Caki2 (cell line): ENCODE measurements at regions not wholly inside any gene's neighbourhood (a gene's known extent, or its start where the extent isn't known, plus 50 kb on each side); places are given as distances from the start of the nearest gene placed in this dataset.
A peak's percentile ranks its signal among the peaks of the same experiment; 100 is the strongest.

Experiments
- DNase-seq: peaks from one replicate; pipeline ENCODE4 v3.0.0-alpha.2; 2015; ENCODE audit warnings: low read depth
- in situ Hi-C: cut with HindIII; loops from 2 replicates; pipeline ENCODE4 v1.10.0; 2016; ENCODE audit warnings: low sequenced_read_pairs, low pct_unique_long_range_greater_than_20kb, mixed read lengths

- no peak for DNase-seq
- in situ Hi-C loops, result no loop called here
Observed at GRCh38 chr17:5772720-5773119, 188.4 kb upstream of the NLRP1 start.

DNA sequence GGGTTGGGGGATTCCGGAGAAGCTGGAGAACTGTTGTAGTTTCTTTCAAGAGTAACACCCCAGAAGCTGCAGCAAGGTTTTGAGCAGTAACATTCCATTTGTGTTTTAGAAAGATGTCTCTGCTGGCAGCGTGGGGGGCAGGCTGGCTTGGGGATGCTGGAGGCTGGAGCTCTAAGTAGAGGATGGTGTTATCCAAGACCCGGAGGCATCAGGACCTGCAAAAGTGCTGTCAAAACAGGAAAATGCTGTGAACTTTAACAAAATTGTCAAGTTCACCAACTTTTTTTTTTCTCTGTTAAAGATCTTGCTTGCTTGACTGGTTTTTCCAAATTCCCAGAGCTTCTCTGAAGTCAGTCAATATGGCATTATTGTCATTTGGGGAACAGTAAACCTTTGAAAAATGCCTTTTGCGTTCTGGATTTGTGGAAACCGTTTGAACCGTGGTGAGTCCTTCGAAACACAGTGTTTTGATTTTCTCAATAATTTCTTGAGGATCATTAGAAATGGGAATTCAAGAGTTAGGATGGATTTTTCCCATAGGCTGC is 189.6 kb upstream of the NLRP1 start:
- in situ Hi-C loops, result no loop called here
- DNase-seq, result no peak

DNA sequence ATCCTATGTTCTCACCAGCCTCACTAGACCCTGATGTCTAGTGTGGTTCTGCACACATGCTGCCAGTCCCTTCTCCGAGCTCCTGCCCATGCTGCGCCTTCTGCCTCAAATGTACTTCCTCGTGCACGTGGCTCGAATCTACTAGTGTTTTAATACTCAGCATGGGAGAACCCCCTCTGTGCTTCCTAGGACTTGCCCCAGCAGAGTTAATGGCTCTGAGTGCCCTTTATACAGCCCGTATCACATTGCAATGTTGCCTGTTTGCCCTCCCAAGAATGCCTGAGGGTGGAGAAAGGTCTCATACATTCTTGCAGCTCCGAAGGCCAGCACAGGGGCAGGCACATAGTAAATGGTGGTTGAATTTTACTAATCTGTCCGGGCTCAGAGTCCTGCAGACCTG is 190.8 kb upstream of the NLRP1 start:
- in situ Hi-C loops, result no loop called here
- DNase-seq, result no peak

- peak; percentile 35 for DNase-seq
- in situ Hi-C loops, result no loop called here
Observed at GRCh38 chr17:5780476-5780875, 196.2 kb upstream of the NLRP1 start.

- in situ Hi-C loops, result no loop called here
- no peak for DNase-seq
Observed at GRCh38 chr17:5781236-5781927, 197.1 kb upstream of the NLRP1 start.

DNA sequence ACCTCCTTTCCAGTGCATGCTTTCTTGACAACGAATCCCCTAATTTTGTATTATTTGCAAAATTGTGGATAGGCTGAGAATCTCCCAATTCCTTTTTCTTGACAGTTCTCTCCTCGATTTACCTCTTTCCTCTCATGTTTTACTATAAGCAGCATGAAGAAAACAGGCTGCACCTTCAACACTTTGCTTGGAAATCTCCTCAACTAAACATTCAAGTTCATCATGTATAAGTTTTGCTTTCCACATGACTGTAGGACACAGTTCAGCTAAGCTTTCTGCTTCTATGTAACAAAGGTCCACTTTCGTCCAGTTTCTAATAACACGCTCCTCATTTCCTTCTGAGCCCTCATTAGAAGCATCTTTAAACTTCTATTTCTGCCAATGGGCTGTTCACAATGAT is 199.0 kb upstream of the NLRP1 start:
- in situ Hi-C loops, result no loop called here
- no peak for DNase-seq

DNA sequence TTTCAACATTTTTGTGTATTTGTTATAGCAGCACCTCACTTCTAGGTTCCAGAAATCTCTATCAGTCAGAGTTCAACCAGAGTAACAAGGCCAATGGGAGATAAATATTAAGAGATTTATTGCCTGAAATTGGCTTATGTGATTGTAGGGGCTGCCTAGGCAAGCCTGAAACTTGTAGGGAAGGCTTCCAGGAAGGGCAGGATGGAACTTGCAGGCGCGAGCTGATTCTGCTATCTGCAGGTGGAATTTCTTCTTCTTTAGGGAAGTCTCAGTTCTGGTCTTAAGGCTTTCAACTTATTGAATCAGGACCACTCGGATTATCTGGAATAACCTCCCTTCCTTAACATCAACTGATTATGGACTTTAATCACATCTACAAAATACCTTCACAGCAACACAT is 199.5 kb upstream of the NLRP1 start:
- DNase-seq, result no peak
- in situ Hi-C loops, result no loop called here

DNA sequence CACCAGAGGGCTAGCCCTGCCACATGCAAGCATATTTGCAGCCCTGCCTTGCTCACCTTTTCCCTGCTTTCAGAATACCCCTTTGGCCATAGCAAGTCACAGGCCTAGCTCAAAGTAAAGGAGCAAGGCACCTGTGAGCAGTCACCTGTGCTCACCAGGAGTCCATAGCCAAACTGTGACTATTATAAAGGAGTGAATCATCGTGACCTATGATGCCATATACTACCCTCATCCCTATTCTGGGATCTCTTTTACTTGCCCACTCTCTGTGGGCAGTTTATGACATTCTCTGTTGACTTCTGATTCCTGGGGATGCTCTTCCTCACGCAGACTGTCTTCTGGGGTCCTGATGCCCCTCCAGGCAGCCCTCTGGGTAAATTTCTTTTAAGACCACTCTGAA is 200.5 kb upstream of the NLRP1 start:
- in situ Hi-C loops, result no loop called here
- DNase-seq, result peak; percentile 56

DNA sequence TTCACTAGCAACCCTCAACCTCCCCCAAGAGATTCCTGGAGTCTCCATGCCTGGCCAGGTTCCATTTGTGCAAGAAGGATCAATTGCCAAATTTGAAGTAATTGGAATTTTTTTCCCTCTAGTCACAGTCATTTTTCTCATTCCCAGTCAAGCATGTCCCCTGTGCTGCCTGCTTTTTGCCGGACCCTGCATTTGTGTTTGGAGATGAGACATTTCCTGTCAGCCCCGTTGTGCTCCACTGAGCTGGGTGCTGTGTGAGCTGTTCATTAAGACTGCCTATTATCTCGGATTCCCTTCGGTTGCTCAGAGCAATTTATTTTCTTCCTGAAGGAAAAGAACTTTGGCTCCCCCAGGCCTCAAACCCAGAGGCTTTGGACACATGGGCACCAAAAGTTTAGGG is 201.0 kb upstream of the NLRP1 start:
- in situ Hi-C loops, result no loop called here
- DNase-seq, result peak; percentile 90

DNA sequence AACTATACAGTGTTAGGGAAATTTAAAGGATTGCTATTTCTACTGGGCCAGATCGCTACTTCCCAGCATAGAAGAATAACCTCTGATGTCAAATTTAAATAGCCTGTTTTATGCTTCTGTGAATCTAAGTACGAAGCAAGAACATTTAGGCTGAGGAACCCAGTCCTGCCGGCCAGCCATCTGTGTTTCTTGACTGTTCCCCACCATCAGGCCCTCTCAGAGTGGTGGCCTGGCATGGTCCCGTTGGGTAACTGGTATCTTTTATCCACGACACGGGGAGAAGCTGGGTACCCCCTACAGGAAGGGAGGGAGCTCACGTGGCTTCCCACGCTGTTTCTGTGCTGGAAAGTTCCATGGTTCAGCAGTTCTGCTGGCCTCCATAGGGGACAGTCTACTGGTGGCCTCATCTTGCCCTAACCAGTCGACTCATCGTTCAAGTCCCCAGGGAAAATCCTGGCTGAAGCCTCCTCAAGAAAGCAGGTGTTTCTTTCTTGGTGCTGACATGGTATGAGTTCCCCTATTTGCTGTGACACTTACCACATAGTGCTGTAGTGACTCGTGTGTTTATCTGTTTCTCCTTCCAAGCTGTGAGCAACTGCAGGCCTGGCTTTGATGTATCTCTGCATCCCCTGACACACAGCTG is 201.7 kb upstream of the NLRP1 start:
- in situ Hi-C loops, result no loop called here
- DNase-seq, result peak; percentile 72

- DNase-seq, result no peak
- in situ Hi-C loops, result no loop called here
Observed at GRCh38 chr17:5786510-5786875, 202.2 kb upstream of the NLRP1 start.

- DNase-seq, result peak; percentile 48
- in situ Hi-C loops, result no loop called here
Observed at GRCh38 chr17:5788266-5788900, 204.1 kb upstream of the NLRP1 start.

DNA sequence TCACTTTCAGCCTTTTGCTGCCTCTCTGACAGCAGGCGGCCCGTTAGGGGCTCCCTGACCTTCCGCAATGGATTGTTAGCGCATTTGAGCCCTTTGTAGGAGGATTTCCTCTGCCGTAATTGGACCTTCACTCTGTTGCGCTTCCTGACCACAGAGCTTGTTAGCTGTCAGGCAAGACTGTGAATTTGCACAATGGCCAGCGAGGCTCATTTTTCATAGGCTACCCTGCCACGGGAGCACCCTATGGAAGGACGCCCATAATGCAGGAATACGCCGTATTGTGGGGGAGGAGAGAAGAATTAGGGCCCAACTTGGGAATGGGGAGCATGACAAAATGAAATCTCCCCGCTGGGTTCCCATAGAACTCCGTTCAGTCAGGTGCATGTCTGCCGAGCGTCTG is 205.2 kb upstream of the NLRP1 start:
- no peak for DNase-seq
- in situ Hi-C loops, result no loop called here

DNA sequence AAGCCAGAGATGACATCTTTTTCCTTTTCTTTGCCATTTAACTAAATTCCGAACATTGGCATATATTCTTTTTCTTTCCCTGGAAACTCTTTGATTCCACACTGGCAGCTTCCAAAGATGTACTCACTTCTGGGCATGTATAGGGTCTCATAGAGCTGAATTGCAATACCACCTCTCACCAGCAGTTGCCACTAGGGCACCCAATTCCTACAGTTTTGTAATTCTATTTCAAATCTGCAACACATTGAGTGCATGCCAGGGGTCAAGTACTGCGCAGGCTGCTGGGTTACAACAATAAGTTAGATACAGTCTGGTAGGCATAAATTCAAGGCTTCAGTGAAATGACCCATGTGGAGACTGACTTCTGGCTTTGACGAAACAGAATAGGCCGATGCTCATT is 208.8 kb upstream of the NLRP1 start:
- in situ Hi-C loops, result no loop called here
- no peak for DNase-seq

DNA sequence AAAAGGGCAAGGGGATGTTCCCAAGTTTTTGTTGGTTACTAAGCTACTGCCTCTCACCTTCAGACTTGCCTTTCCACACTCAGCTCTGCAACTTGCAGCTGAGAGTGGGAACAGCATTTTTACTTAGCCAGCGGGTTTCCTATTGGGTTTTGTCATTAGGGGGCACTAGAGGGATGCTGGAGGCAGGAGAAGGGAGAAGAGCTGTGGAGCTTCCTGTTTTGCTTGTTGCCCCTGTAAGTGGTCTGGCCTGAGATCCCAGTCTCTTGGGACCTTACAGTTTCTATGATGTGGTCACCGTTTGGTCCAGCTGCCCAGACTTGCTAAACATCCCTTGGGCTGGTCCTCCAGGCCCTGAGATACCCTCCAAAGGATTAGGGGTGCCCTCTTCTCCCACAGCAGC is 209.6 kb upstream of the NLRP1 start:
- no peak for DNase-seq
- in situ Hi-C loops, result no loop called here

GRCh38 chr17:5794385-5794784 is 210.1 kb upstream of the NLRP1 start:
- no peak for DNase-seq
- in situ Hi-C loops, result no loop called here

DNA sequence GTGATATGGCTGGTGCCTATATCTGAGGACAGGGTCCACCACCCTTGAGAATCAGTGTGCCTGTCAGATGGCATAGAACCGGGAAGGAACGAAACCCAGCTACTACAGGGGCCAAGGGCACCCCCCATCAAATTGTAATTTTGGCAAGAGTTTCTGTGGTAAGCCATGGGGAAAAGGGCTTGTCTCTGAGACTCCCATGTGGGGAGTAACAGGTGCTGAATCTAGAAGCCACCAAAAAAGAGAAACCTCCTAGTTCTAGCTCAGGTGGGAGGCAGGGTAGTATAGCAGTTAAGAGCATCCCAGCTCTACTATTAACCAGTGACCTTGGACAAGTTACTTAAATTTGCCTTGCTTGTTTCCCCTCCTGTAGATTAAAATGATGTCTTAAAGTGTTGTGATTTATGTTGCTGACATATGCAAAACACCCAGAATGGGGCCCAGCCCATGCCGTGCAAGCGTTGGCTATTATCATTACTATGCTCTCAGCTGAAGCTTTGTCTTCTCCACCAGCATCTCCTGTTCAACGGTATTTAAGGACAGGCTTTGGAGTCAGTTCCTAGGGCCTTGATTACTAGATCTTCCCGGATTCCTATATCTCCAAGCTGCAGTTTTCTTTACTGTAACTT is 210.7 kb upstream of the NLRP1 start:
- DNase-seq, result no peak
- in situ Hi-C loops, result no loop called here

- DNase-seq, result no peak
- in situ Hi-C loops, result no loop called here
Observed at GRCh38 chr17:5797447-5798050, 213.2 kb upstream of the NLRP1 start.

GRCh38 chr17:5798094-5798493 is 213.8 kb upstream of the NLRP1 start:
- in situ Hi-C loops, result no loop called here
- no peak for DNase-seq
